ENCODE measurements at regions not wholly inside any gene's neighbourhood (a gene's known extent, or its start where the extent isn't known, plus 50 kb on each side); places are given as distances from the start of the nearest gene placed in this dataset.

GRCh38 chr3:27661797-27662196 is 60.3 kb downstream of the EOMES start:
- TF ChIP-seq, protein P1, sequence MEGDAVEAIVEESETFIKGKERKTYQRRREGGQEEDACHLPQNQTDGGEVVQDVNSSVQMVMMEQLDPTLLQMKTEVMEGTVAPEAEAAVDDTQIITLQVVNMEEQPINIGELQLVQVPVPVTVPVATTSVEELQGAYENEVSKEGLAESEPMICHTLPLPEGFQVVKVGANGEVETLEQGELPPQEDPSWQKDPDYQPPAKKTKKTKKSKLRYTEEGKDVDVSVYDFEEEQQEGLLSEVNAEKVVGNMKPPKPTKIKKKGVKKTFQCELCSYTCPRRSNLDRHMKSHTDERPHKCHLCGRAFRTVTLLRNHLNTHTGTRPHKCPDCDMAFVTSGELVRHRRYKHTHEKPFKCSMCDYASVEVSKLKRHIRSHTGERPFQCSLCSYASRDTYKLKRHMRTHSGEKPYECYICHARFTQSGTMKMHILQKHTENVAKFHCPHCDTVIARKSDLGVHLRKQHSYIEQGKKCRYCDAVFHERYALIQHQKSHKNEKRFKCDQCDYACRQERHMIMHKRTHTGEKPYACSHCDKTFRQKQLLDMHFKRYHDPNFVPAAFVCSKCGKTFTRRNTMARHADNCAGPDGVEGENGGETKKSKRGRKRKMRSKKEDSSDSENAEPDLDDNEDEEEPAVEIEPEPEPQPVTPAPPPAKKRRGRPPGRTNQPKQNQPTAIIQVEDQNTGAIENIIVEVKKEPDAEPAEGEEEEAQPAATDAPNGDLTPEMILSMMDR (IDR thresholded peaks at IDR 0.05): no peak
- no peak for TF ChIP-seq POLR2A (IDR thresholded peaks at IDR 0.05)

Measured in heart left ventricle (tissue), 13 donors.